Stimulated activated CD8-positive, alpha-beta memory T cell treated with anti-CD3 and anti-CD28 coated beads, Interleukin-15, amount 100 ng/mL, for 4 hours (primary cell): ENCODE measurements at regions not wholly inside any gene's neighbourhood (a gene's known extent, or its start where the extent isn't known, plus 50 kb on each side); places are given as distances from the start of the nearest gene placed in this dataset.

Source experiments
- DNase-seq, 2 donors: peaks; one replicate each; pipeline ENCODE4 v3.0.0-alpha.2; 2020; ENCODE audit warnings: low read depth in 2 of 2

- no peak for DNase-seq
These were observed 296.1 kb downstream of the TFAP2C start for GRCh38 chr20:56925082-56925830.

- no peak for DNase-seq
These were observed 296.7 kb downstream of the TFAP2C start for GRCh38 chr20:56925831-56926170.

- DNase-seq, result no peak
These were observed 297.4 kb downstream of the TFAP2C start for GRCh38 chr20:56926501-56926900.

- DNase-seq, result no peak
These were observed 298.0 kb downstream of the TFAP2C start for GRCh38 chr20:56927127-56927526.

GRCh38 chr20:56928007-56928406 lies 298.9 kb downstream of the TFAP2C start:
- DNase-seq, result no peak

- DNase-seq, result no peak
These were observed 300.5 kb downstream of the TFAP2C start for GRCh38 chr20:56929606-56930005.

GRCh38 chr20:56930876-56931275 lies 301.8 kb downstream of the TFAP2C start:
- no peak for DNase-seq

GRCh38 chr20:56932575-56933330 lies 303.6 kb downstream of the TFAP2C start:
- no peak for DNase-seq

- no peak for DNase-seq
These were observed 304.2 kb downstream of the TFAP2C start for GRCh38 chr20:56933331-56933698.

- no peak for DNase-seq
These were observed 305.8 kb downstream of the TFAP2C start for GRCh38 chr20:56934888-56935287.

GRCh38 chr20:56940466-56940865 lies 311.4 kb downstream of the TFAP2C start:
- no peak for DNase-seq

- DNase-seq, result no peak
These were observed 312.1 kb downstream of the TFAP2C start for GRCh38 chr20:56941101-56941686.

GRCh38 chr20:56943946-56944945 lies 315.1 kb downstream of the TFAP2C start:
- no peak for DNase-seq

GRCh38 chr20:56945057-56945456 lies 316.0 kb downstream of the TFAP2C start:
- DNase-seq, result no peak

GRCh38 chr20:56945901-56946300 lies 316.8 kb downstream of the TFAP2C start:
- no peak for DNase-seq

- no peak for DNase-seq
These were observed 317.1 kb downstream of the BMP7 start for GRCh38 chr20:56949318-56949717.

- DNase-seq, result no peak
These were observed 314.0 kb downstream of the BMP7 start for GRCh38 chr20:56952258-56953047.

GRCh38 chr20:56953048-56953586 lies 313.3 kb downstream of the BMP7 start:
- DNase-seq, result no peak

GRCh38 chr20:56954797-56955196 lies 311.6 kb downstream of the BMP7 start:
- DNase-seq, result no peak

- no peak for DNase-seq
These were observed 310.8 kb downstream of the BMP7 start for GRCh38 chr20:56955680-56956079.

GRCh38 chr20:56956534-56956933 lies 309.9 kb downstream of the BMP7 start:
- DNase-seq, result no peak
